NCI-H187 (cell line): ENCODE measurements at regions not wholly inside any gene's neighbourhood (a gene's known extent, or its start where the extent isn't known, plus 50 kb on each side); places are given as distances from the start of the nearest gene placed in this dataset.

Experiments used
- DNase-seq, 2 experiments: peaks; one replicate each; lab custom pipeline; 2025; lab: John Stamatoyannopoulos, UW

DNA sequence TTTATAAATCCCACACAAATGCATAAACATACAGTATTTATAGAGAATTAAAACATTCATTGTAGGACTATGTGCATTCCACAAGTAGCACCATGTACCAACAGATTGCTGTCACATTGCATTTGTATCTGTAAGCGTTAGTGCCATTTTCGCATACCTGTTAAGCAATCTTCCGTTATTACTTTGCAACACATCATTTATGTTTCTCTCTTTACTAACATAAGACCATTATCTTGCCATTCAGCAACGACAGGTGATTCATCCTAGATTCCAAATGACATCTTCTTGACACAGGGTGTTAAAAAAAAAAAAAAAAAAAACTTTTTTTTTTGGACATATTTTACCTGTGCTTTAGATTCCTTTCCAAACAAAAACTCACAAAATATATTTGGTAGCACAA is 511.8 kb downstream of the ELAVL2 start:
- no peak for DNase-seq

DNA sequence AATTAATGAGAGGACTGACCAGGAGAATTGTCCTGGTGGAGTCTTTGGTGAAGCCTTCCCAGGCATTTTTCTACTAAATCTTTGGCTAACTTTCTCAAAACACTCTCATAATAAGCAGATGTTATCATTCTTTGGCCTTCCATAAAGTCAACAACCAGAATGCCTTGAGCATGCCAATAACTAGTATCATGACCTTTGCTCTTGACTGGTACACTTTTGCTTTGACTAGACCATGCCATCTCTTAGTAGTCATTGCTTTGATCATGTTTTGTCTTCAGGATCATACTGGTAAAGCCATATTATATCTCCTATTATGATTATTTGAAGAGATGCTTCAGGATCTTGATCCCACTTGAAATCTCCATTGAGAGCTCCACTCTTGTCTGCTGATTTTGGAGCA is 506.9 kb downstream of the ELAVL2 start:
- DNase-seq, result no peak

DNA sequence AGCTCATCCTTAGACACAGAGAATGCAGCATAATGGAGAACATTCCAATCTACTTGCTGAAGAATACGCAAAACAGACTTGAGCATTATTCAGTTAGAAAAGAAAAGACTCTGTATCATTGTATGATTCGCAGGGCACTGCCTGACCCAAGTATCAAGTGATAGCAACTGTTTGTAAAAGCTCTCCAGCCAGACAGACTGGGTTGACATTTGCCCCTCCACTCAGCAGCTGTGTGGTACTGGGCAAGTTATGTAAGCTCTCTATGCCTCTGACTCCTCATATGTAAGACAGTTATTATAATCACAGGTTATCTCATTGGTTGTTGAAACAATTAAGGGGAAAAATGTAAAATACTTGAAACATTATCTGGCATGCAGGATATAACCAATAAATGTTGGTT is 505.0 kb downstream of the ELAVL2 start:
- no peak for DNase-seq

DNA sequence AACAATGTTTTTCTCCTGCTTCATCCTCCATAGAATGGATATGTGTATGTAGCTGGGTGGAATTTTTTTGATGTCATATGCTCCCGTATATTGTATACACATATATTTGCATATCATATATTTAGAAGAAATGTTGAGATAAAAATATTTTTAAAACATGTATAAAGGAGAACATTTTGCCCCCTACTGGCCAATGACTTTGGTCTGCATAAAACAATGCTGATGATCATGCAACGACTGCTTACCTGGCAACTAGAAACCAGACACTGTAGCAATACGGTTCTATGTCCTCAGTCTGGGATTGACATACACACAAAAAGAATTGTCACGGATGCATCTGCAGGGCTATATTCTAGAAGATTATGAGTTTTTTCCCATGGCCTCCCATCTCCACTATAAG is 503.6 kb downstream of the ELAVL2 start:
- no peak for DNase-seq

- no peak for DNase-seq
These were observed 501.5 kb downstream of the ELAVL2 start for GRCh38 chr9:23324511-23324910.

- no peak for DNase-seq
These were observed 499.4 kb downstream of the ELAVL2 start for GRCh38 chr9:23326597-23326996.

DNA sequence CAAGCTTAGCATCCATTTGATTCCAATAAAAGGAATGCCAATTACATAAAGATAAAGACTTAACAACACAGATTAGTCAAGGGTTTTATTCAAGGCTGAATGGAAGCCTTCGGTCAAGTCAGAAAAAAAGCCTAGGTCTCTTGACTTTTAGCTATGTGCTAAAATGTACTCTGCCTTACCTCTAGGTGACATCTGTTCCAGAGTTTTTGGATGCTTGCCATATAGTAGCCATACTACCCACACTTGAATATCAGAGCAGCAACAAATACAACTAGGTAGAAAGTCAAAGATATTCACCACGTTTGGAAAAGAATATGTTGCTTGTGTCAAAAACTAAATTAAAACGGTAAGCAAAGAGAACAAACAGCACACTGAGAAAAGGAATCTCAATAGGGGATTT is 484.7 kb downstream of the ELAVL2 start:
- no peak for DNase-seq

DNA sequence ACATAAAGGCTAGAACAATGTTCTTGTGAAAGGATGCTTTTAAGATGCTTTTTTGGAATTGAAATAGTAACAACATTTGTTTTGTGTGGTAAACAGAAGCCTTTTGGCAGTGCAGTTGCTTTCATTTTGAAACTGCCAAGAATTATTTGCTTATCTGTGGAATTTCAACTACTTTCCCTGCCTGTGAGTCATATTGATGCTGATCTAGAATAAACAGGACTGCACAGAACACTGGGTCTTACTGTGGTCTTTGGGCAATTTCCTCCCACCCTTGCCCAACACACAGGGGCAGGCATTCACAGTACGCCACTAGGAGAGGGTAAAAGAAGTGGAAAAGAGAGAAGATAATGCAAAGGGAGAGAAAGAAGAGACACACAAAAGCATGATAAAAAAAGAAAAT is 483.7 kb downstream of the ELAVL2 start:
- no peak for DNase-seq

- DNase-seq, result no peak
These were observed 482.8 kb downstream of the ELAVL2 start for GRCh38 chr9:23343226-23343625.

DNA sequence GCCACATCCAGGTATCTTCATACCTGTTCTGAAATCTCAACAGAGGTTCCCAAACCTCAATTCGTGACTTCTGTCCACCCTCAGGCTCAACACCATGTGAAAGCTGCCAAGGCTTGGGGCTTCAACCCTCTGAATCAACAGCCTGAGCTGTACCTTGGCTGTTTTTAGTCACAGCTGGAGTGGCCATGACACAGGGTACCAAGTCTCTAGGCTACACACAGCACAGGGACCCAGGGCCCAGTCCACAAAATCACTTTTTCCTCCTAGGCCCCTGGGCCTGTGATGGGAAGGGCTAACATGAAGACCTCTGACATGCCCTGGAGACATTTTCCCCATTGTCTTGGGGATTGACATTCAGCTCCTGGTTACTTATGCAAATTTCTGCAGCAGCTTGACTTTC is 464.9 kb downstream of the ELAVL2 start:
- no peak for DNase-seq

GRCh38 chr9:23372703-23373102 is 453.3 kb downstream of the ELAVL2 start:
- no peak for DNase-seq

GRCh38 chr9:23375511-23375910 is 450.5 kb downstream of the ELAVL2 start:
- DNase-seq, result no peak

GRCh38 chr9:23379842-23380241 is 446.2 kb downstream of the ELAVL2 start:
- DNase-seq, result no peak

- no peak for DNase-seq
These were observed 445.2 kb downstream of the ELAVL2 start for GRCh38 chr9:23380821-23381220.

GRCh38 chr9:23382418-23382817 is 443.6 kb downstream of the ELAVL2 start:
- DNase-seq, result no peak

DNA sequence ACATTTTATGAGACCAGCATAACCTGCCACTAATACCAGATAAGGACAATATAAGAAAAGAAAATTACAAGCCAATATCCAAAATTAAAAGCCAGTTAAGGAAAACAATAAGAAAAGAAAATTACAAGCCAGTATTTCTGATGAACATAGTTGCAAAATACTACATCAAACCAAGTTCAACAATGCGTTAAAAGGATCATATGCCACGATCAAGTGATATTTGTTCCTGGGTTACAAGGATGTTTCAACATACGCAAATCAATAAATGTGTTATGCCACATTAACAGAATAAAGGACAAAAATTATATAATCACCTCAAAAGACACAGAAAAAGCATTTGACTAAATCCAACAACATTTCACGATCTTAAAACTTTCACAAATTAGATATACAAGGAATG is 431.9 kb downstream of the ELAVL2 start:
- DNase-seq, result no peak

DNA sequence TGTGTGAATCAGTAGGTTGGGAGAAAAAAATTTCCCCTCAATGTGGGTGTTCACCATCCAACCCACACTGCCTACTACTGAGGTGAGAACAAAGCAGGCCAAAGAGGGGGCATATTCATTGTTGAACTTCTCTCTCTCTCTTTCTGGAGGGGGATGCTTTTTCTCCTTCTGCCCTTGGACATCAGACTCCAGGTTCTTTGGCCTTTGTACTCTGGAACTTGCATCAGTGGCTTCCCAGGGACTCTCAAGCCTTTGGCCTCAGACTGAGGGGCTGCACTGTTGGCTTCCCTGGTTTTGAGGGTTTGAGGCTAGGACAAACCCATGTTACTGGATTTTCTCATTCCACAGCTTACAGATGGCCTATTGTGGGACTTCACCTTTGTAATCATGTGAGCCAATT is 417.2 kb downstream of the ELAVL2 start:
- DNase-seq, result no peak

DNA sequence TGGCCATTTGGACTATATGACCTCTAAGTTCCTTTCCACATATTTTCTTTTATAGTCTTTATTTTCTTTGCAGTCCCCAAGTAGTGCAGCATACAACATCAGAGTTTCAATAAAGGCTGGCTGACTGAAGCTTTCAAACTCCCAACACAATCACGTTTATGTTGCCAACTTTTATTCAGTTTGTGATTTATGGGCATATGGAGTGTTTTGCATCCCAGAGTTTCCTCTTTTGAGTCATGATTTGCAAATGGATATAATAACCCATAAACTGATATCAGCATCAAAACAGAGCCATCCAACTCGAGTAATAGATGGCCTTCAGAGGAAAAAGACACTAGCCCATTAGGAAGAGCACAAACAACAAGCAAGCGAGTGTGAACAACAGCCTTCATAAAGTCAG is 414.0 kb downstream of the ELAVL2 start:
- DNase-seq, result no peak

GRCh38 chr9:23412458-23412857 is 413.6 kb downstream of the ELAVL2 start:
- no peak for DNase-seq

GRCh38 chr9:23413541-23413940 is 412.5 kb downstream of the ELAVL2 start:
- no peak for DNase-seq

GRCh38 chr9:23423999-23424398 is 402.0 kb downstream of the ELAVL2 start:
- no peak for DNase-seq

- no peak for DNase-seq
These were observed 399.9 kb downstream of the ELAVL2 start for GRCh38 chr9:23426144-23426543.

DNA sequence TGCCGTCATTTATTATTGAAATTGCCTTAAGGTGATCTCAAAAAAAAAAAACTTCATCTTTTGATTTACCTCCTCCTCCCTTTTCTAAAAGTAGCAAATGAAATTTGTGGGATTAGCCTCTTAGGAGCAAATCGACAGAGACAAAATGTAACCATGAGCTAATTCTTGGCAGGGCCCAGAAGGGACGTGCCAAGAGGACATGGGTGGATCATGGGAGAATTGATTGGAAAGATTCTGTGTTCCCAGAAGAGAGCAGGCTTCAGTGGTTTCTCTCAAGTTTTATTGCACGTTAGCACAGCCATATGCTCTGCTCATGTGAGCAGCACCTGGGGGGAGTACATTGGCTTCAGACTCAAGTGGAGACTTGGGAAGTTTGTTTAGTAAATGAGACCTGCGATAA is 394.6 kb downstream of the ELAVL2 start:
- DNase-seq, result peak in 1 of 2 experiments; percentile 32

GRCh38 chr9:23434654-23435053 is 391.4 kb downstream of the ELAVL2 start:
- no peak for DNase-seq

DNA sequence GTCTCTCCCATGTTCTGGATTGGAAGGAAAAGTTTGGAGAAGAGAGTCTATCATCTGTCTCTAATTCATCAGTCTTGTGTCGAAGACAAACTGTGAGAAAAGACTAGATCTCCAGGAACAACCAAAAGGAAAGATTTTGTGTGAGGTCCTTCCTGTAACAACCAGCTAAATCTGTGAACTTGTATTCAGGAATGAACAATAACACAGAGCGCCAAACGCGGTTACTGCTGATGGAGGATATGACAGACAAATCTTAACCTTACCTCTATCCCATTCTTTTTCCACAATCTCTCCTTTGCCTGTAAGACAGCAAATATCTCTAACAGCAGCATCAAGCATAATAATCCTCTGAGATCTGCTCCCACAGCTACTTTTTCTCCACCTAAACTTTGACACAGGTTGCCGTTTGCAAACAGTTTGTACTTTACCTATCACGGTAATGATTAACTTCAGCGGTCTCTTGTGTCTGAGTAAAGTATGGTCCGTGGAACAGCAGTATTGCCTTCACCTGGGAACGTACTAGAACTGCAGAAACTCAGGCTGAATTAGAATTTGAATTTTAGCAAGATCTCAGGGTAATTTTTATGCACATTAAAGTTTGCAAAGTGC is 387.6 kb downstream of the ELAVL2 start:
- DNase-seq, result no peak
